Activated naive CD8-positive, alpha-beta T cell treated with anti-CD3 and anti-CD28 coated beads, Interleukin-2, amount 50 U/mL, for 24 hours (primary cell): ENCODE measurements at regions not wholly inside any gene's neighbourhood (a gene's known extent, or its start where the extent isn't known, plus 50 kb on each side); places are given as distances from the start of the nearest gene placed in this dataset.
"Not testable (repeated sequence)": the region's sequence is repeated elsewhere in the genome, so short reads cannot be mapped to it uniquely, and the experiment has no call there.

Experiments used
- ATAC-seq: fragments of 150-1000 bp; cut with Tn5 transposase; one replicate; pipeline ENCODE4 v1.10.0; 2021
- DNase-seq: peaks from one replicate; pipeline ENCODE4 v3.0.0; 2021
- H3K27ac Mint-ChIP-seq: one replicate; pipeline ENCODE4 v1.8.0; 2021; ENCODE audit warnings: mild to moderate bottlenecking, mixed read lengths
- H3K27me3 Mint-ChIP-seq: one replicate; pipeline ENCODE4 v1.8.0; 2021; ENCODE audit warnings: mixed read lengths
- H3K36me3 Mint-ChIP-seq: one replicate; pipeline ENCODE4 v1.8.0; 2021; ENCODE audit warnings: low read depth, mixed read lengths
- H3K4me1 Mint-ChIP-seq: one replicate; pipeline ENCODE4 v1.8.0; 2021; ENCODE audit warnings: mixed read lengths
- H3K4me3 Mint-ChIP-seq: one replicate; pipeline ENCODE4 v1.8.0; 2021; ENCODE audit warnings: mild to moderate bottlenecking, moderate library complexity, mixed read lengths
- H3K9me3 Mint-ChIP-seq: one replicate; pipeline ENCODE4 v1.8.0; 2021; ENCODE audit warnings: mixed read lengths

DNA sequence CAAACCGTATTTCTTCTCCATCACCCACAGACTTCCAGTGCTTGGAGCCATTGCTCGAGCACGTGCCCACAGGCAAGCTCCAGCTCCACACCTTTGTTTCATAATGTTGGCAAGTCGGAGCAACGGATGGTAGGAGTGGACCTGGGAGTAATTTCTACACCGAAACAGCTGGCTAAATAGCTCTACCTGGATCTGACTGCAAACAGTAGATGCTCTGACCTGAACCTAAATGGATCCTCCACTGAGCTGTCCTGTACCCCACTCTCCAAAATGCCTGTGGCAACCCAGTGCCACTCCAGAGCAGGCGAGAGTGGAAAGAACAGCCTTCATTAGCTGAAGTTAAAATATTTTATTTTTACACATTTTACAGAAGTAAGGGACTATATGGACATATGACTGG is 108.7 kb downstream of the BMP4 start:
- Mint-ChIP-seq H3K4me1 (no peaks in the 10 kb centered on the region), H3K36me3 (no peaks in the 10 kb centered on the region), H3K9me3 (no peaks in the 10 kb centered on the region), H3K27me3 (no peaks in the 10 kb centered on the region), H3K4me3 (no peak overlapping the region), H3K27ac (no peak overlapping the region)
- ATAC-seq: no peak
- DNase-seq: no peak

GRCh38 chr14:53847057-53847456 is 109.6 kb downstream of the BMP4 start:
- ATAC-seq (no peak), DNase-seq (no peak)
- no peaks in the 10 kb centered on the region for H3K4me1 Mint-ChIP-seq
- H3K27me3 Mint-ChIP-seq: no peaks in the 10 kb centered on the region
- no peak overlapping the region for H3K4me3 Mint-ChIP-seq
- H3K27ac Mint-ChIP-seq: no peak overlapping the region
- H3K9me3 Mint-ChIP-seq: no peaks in the 10 kb centered on the region
- H3K36me3 Mint-ChIP-seq: no peaks in the 10 kb centered on the region

DNA sequence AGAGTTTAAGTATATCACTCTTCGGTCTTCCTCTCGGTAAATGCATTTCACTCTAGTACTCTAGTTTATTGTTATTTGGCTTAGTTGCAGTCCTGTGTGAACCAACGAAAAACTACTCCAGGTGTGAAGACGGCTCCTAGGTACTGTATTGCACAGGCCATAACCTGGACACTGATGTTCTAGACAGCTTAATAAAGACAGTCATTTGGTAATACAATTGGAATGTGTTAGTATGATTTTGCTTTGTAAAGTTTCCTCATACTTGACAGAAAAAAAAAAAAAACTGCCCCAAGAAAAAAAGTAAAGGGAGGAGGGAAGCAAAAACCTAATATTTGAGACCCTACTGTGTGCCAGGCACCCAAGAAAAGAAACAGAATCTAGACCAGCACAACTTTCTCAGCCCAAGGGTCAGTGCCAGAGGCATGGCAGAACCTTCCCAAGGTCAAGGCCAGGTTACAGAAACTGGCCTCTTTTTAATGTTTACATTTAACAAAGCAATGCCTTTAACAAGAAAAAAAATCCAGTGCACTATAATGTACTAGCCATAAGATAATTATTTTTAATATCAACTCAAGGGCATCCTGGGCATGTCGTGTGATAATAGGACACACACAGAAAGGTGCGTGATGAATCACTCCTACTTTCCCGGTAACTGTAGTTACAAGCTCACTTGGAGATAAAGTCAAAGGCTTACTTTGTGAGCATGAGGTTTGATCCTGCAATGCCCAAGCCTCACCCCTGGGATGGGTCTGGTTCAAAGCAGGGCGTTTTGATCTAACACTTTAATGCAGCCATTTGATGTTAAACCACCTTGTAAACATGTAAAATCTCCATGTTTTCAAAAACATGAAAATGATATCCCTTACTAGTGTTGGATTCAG is 110.6 kb downstream of the BMP4 start:
- ATAC-seq: no peak
- H3K36me3 Mint-ChIP-seq: no peaks in the 10 kb centered on the region
- H3K27me3 Mint-ChIP-seq: no peaks in the 10 kb centered on the region
- H3K9me3 Mint-ChIP-seq: no peaks in the 10 kb centered on the region
- H3K4me1 Mint-ChIP-seq: no peaks in the 10 kb centered on the region
- no peak overlapping the region for H3K4me3 Mint-ChIP-seq
- no peak overlapping the region for H3K27ac Mint-ChIP-seq
- no peak for DNase-seq

GRCh38 chr14:53842938-53843337 is 113.7 kb downstream of the BMP4 start:
- H3K27me3 Mint-ChIP-seq: no peaks in the 10 kb centered on the region
- H3K4me3 Mint-ChIP-seq: no peak overlapping the region
- H3K27ac Mint-ChIP-seq: no peak overlapping the region
- ATAC-seq (no peak), DNase-seq (no peak)
- peaks cover 4% of the 10 kb centered on the region for H3K9me3 Mint-ChIP-seq
- H3K36me3 Mint-ChIP-seq: no peaks in the 10 kb centered on the region
- H3K4me1 Mint-ChIP-seq: no peaks in the 10 kb centered on the region

- Mint-ChIP-seq H3K36me3 (no peaks in the 10 kb centered on the region), H3K27me3 (no peaks in the 10 kb centered on the region), H3K9me3 (peaks cover 8% of the 10 kb centered on the region), H3K4me3 (no peak overlapping the region), H3K4me1 (no peaks in the 10 kb centered on the region), H3K27ac (no peak overlapping the region)
- ATAC-seq (no peak), DNase-seq (no peak)
These were observed 115.2 kb downstream of the BMP4 start for GRCh38 chr14:53841109-53842099.

- ATAC-seq (no peak), DNase-seq (no peak)
- no peaks in the 10 kb centered on the region for H3K27me3 Mint-ChIP-seq
These were observed 116.2 kb downstream of the BMP4 start for GRCh38 chr14:53840444-53840843.

GRCh38 chr14:53838374-53838773 is 118.3 kb downstream of the BMP4 start:
- peaks cover 8% of the 10 kb centered on the region for H3K9me3 Mint-ChIP-seq
- H3K4me3 Mint-ChIP-seq: no peak overlapping the region
- no peaks in the 10 kb centered on the region for H3K36me3 Mint-ChIP-seq
- ATAC-seq (no peak), DNase-seq (no peak)
- H3K27ac Mint-ChIP-seq: no peak overlapping the region
- H3K27me3 Mint-ChIP-seq: no peaks in the 10 kb centered on the region
- no peaks in the 10 kb centered on the region for H3K4me1 Mint-ChIP-seq

More at GRCh38 chr14:53840444-53840843, 116.2 kb downstream of the BMP4 start:
- Mint-ChIP-seq H3K27ac (no peak overlapping the region), H3K4me1 (no peaks in the 10 kb centered on the region), H3K9me3 (peaks cover 8% of the 10 kb centered on the region), H3K4me3 (no peak overlapping the region), H3K36me3 (no peaks in the 10 kb centered on the region)

GRCh38 chr14:53837656-53838055 is 119.0 kb downstream of the BMP4 start:
- not testable (repeated sequence) for H3K4me3 Mint-ChIP-seq, H3K27me3 Mint-ChIP-seq, DNase-seq, ATAC-seq, H3K9me3 Mint-ChIP-seq, H3K4me1 Mint-ChIP-seq, H3K27ac Mint-ChIP-seq, H3K36me3 Mint-ChIP-seq

- Mint-ChIP-seq H3K36me3 (no peaks in the 10 kb centered on the region), H3K27ac (no peak overlapping the region), H3K9me3 (peaks cover 8% of the 10 kb centered on the region), H3K4me1 (no peaks in the 10 kb centered on the region), H3K27me3 (no peaks in the 10 kb centered on the region), H3K4me3 (no peak overlapping the region)
- DNase-seq (no peak), ATAC-seq (no peak)
These were observed 120.1 kb downstream of the BMP4 start for GRCh38 chr14:53836551-53836950.

DNA sequence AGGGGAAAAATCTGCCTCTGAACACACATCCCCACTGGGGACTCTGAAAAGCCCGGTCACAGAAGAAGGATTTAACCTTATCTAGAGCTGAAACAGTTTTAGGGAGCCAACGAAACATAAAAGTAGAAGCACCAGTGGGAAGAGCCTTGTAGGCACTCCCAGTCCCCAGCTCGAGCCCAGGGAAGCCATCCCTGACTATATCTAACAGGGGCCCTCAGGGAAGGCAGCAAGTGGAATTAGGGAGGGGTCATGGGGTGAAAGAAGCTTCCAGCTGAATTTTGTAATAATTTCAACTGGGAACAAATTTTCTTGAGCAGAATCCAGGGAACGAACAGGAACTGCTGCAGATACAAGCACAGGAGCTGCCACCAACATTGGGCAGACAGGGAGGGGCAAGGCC is 127.8 kb downstream of the BMP4 start:
- ATAC-seq: no peak
- H3K4me3 Mint-ChIP-seq: no peak overlapping the region
- DNase-seq: no peak
- H3K4me1 Mint-ChIP-seq: no peaks in the 10 kb centered on the region
- no peaks in the 10 kb centered on the region for H3K36me3 Mint-ChIP-seq
- no peak overlapping the region for H3K27ac Mint-ChIP-seq
- peaks cover 4% of the 10 kb centered on the region for H3K9me3 Mint-ChIP-seq
- H3K27me3 Mint-ChIP-seq: no peaks in the 10 kb centered on the region

- no peak overlapping the region for H3K27ac Mint-ChIP-seq
- no peaks in the 10 kb centered on the region for H3K27me3 Mint-ChIP-seq
- no peaks in the 10 kb centered on the region for H3K36me3 Mint-ChIP-seq
- ATAC-seq (no peak), DNase-seq (no peak)
- no peaks in the 10 kb centered on the region for H3K4me1 Mint-ChIP-seq
- H3K4me3 Mint-ChIP-seq: no peak overlapping the region
- peaks cover 4% of the 10 kb centered on the region for H3K9me3 Mint-ChIP-seq
These were observed 132.6 kb downstream of the BMP4 start for GRCh38 chr14:53824061-53824460.

DNA sequence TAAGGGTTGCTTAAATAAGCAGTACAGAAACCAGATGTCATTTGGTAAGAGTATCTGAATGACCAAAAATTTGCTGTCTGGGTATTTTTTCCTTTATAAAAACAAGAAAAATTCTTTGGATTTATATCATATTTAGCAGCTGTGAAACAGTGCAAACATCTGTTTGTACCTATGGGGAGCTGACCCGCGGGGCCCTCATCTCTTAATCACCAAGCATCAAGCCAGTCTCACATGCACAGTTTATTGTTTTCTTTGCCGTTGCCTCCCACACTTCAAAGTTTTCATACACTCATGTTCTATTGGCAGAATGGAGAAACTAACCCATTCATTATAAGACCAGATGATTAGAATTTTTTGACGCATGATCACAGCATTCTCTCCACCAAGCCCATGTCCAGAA is 142.2 kb downstream of the BMP4 start:
- no peaks in the 10 kb centered on the region for H3K9me3 Mint-ChIP-seq
- H3K27ac Mint-ChIP-seq: no peak overlapping the region
- DNase-seq (no peak), ATAC-seq (no peak)
- no peaks in the 10 kb centered on the region for H3K27me3 Mint-ChIP-seq
- no peaks in the 10 kb centered on the region for H3K4me1 Mint-ChIP-seq
- H3K36me3 Mint-ChIP-seq: no peaks in the 10 kb centered on the region
- no peak overlapping the region for H3K4me3 Mint-ChIP-seq

DNA sequence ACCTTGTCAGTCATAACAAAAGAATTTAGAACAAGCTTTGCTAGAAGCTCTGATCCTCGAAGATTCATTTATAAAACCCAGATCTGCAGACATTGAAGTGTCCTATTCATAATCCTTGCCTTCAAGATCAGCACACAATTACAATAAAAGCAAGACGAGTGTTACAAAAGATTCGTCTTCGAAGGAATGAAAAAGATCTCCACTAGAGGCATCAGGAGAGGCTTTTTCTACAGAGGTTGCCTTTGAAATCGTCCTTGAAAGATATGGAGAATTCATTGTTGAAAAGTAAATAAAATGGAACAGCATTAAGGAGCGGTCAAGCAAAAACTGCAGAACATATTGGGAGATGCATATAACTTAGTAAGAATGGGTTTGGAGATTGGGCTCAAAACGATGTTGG is 146.4 kb downstream of the BMP4 start:
- no peak overlapping the region for H3K27ac Mint-ChIP-seq
- H3K4me1 Mint-ChIP-seq: no peaks in the 10 kb centered on the region
- H3K27me3 Mint-ChIP-seq: no peaks in the 10 kb centered on the region
- no peak overlapping the region for H3K4me3 Mint-ChIP-seq
- DNase-seq (no peak), ATAC-seq (no peak)
- H3K36me3 Mint-ChIP-seq: no peaks in the 10 kb centered on the region
- H3K9me3 Mint-ChIP-seq: no peaks in the 10 kb centered on the region

- Mint-ChIP-seq H3K36me3 (no peaks in the 10 kb centered on the region), H3K4me1 (no peaks in the 10 kb centered on the region)
- ATAC-seq: no peak
These were observed 148.6 kb downstream of the BMP4 start for GRCh38 chr14:53808042-53808441.

GRCh38 chr14:53807542-53807941 is 149.1 kb downstream of the BMP4 start:
- H3K27me3 Mint-ChIP-seq: no peaks in the 10 kb centered on the region
- ATAC-seq (no peak), DNase-seq (no peak)
- no peak overlapping the region for H3K4me3 Mint-ChIP-seq
- peaks cover 6% of the 10 kb centered on the region for H3K9me3 Mint-ChIP-seq
- H3K36me3 Mint-ChIP-seq: no peaks in the 10 kb centered on the region
- no peaks in the 10 kb centered on the region for H3K4me1 Mint-ChIP-seq
- no peak overlapping the region for H3K27ac Mint-ChIP-seq

More at GRCh38 chr14:53808042-53808441, 148.6 kb downstream of the BMP4 start:
- Mint-ChIP-seq H3K27me3 (no peaks in the 10 kb centered on the region), H3K27ac (no peak overlapping the region), H3K4me3 (no peak overlapping the region), H3K9me3 (peaks cover 6% of the 10 kb centered on the region)
- no peak for DNase-seq
